GM19025 (cell line): ENCODE measurements at regions not wholly inside any gene's neighbourhood (a gene's known extent, or its start where the extent isn't known, plus 50 kb on each side); places are given as distances from the start of the nearest gene placed in this dataset.
"Not testable (repeated sequence)": the region's sequence is repeated elsewhere in the genome, so short reads cannot be mapped to it uniquely, and the experiment has no call there.

Experiments used
- ATAC-seq: cut with Tn5 transposase; IDR thresholded peaks from one replicate; pipeline ENCODE4 v1.9.1; 2021; ENCODE audit warnings: mild to moderate bottlenecking, low read depth, moderate library complexity; ENCODE audit not compliant: unreplicated experiment

- ATAC-seq: no peak
Measured at GRCh38 chr13:109410868-109411267, 375.5 kb downstream of the IRS2 start.

DNA sequence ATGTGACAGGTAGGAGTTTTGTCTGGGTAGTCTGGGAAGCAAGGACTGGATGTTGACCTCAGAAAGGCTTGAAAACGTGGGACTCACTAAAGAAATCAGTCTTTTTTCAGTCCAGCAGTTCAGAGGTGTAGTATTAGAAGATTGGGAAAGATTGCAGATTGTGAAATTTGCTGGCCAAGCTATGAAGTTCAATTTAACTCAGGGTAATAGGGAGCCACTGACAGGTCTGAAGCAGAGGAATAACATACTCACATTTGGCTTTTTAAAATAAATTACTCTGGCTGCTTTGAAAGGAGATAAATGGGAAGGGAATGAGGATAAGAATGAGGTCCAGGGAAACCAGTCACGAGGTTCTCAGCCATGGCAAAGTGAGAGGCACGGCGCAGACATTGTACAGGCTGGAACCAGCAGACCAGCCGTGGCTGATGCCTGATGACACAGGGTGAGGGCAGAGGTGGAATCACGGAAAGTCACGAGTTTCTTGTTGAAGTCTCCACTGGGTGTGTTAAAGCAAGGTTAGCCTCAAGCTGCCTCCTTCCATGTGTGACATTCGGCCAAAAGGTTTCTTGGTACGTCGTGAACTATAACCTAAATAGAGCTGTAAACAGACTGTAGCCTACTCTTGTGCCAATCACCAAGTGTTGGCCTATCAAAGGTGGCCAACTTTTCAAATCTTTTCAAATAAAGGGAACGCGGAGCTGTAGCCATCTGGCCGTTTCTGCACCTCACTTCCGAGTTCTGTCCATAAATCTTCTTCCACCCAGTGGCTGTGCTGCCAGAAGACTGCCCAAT lies 377.6 kb downstream of the IRS2 start:
- no peak for ATAC-seq

- ATAC-seq: no peak
Measured at GRCh38 chr13:109406376-109406992, 379.9 kb downstream of the IRS2 start.

DNA sequence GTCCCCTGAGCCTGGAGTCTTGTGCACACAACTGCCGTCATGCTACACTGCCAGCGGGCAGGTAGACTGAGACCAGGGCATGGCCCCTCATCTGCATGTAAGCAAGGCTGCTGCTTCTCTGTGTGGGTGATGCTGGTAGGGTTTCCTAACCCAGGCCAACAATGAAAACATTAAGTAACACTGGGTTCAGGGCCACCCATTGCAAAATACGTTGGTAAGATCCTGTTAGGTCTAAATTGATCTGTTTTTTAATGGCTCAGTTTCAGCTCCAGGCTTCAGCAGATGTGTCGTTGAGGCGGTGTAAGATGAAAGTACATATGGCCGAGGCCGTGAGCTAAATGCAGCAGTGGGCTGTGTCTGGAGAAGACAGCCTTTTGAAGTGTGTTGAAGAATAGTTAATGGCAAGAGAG lies 383.4 kb downstream of the IRS2 start:
- no peak for ATAC-seq

DNA sequence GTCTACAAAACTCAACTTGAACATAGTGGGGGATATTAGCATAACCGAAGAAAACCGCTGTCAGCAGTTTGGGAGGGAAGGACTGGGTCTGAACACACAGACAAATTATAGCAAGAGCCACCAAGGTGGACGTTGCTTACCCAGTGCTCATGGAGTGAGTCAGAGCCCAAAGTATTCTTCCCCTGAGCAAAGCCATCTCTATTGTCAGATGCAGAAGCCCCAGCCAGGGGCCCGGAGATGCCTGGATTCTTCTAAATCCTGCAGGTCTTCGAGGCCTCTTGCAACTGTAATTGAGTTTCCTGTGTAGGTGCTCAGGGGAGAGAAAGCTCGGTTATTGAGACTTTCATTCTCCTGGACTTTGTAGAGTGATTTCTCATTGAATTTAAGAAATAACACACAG lies 384.5 kb downstream of the IRS2 start:
- ATAC-seq: no peak

DNA sequence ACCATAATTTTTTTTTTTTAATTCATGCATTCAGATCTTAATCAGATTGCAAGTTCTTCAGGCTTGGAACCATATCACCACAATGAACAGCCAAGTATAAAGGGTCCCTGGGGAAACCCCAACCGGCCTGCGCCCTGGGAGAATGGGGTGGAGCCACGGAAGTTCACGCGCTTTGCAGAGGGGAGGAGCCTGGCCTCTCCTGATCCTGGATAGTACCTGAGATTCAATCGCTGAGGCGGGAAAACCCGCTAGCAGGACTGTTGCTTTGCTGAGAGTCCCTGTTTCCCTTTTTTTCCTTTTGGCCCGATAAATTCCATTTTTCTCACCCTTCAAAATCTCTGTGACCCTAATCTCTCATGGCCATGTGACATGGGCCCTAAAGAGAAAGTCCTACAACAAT lies 385.1 kb downstream of the IRS2 start:
- ATAC-seq: no peak

- no peak for ATAC-seq
Measured at GRCh38 chr13:109400624-109401257, 385.6 kb downstream of the IRS2 start.

DNA sequence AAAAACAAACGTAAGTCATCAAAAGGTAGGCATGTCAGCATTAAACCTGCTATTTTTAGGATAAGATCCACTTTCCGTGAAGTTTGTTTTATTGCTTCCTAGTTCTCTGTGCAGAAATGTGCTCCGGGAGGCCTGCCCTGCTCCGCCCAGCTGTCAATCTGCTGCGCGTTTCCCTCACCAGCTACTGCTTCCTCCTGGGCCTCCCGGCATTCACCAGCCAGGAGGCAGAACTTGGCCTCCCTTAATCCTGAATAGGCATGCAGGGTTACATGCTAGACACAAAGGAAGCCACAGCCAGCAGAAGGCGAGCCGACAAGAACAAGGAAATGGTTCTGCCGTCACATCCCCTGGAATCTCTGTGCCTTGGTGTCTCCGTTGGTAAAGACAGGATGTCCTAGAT lies 386.2 kb downstream of the IRS2 start:
- no peak for ATAC-seq

GRCh38 chr13:109398071-109398470 lies 388.3 kb downstream of the IRS2 start:
- not testable (repeated sequence) for ATAC-seq

- no peak for ATAC-seq
Measured at GRCh38 chr13:109397285-109397684, 389.1 kb downstream of the IRS2 start.

DNA sequence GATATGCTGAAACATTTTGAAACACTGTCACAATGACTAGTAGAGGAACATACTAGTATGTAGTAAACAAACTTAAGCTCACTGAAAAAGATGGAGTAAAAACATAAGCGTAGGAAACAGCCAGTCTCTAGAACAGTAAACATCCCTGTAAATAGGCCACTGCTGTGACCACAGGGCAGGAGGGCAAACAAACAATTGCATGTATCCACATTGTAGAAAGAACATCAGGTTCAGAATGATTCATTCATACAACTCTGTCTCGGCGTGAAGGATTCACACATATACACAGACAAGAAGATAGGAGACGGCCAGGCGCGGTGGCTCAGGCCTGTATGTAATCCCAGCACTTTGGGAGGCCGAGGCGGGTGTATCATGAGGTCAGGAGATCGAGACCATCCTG lies 390.1 kb downstream of the IRS2 start:
- no peak for ATAC-seq

DNA sequence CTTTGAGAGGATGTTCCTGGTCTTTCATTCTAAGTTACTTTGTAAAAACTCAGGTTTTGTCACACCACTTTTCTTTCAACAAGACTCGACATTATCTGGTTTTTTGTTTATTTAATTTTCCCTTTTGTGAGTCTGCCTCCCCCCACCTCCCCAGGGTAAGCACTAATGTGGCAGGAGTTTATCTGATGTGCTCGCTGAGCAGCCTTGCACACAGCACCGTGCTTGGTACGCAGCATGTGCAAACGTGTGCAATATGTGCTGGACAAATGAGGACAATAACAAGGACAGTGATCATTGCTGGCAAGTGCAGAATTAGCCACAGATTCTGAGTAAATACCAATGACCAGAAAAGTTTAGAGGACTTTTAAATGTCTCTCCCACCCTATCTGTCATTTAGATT lies 391.4 kb downstream of the IRS2 start:
- no peak for ATAC-seq

DNA sequence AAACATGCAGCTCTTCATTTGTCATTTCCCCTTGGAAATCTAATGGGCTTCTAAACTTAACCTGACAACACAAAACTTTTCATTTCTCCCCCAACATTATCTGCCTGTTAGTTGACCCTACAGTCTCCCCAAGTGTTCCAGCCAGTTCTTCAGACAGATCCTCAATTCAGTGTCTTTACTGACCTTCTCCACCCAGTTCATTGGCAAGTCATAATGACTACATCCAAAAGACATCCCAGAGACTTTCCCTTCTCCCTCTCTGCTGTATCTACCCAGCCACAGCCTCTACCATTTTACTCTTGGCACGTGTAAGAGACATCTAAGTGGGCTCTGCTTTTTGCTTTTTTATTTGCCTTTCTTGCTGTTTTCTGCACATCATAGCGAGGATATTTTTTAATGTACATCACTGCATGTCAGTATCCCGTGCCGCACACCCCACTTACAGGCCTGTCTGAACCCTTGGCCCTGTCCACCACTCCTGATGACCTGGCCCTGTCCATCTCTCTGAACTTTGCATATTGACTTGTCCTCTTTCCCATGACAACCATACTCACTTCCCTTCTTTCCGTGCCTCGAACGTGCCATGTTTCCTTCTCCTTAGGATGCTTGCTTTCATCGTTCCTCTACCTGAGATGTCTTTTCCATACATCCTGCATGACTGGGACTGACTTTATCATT lies 391.9 kb downstream of the IRS2 start:
- ATAC-seq: no peak

DNA sequence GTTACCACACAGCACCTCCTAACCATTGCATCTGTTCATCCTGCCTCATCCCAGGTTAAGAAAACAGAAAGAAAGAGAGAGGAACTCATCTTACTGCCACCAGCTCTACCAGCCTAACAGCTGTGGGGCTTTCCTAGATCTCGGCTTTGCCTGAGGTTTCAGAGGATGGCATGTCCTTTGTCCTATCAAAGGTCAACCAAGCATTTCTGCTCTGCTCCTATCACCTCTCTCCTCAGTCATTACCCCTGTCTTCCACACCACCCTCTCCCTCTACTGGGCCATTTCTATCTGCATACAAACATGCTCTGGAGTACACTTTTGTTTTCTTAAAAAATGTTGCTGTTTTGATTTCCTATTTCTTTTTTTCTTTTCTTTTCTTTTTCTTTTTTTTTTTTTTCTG lies 393.3 kb downstream of the IRS2 start:
- no peak for ATAC-seq

GRCh38 chr13:109390391-109390790 lies 396.0 kb downstream of the IRS2 start:
- ATAC-seq: no peak

DNA sequence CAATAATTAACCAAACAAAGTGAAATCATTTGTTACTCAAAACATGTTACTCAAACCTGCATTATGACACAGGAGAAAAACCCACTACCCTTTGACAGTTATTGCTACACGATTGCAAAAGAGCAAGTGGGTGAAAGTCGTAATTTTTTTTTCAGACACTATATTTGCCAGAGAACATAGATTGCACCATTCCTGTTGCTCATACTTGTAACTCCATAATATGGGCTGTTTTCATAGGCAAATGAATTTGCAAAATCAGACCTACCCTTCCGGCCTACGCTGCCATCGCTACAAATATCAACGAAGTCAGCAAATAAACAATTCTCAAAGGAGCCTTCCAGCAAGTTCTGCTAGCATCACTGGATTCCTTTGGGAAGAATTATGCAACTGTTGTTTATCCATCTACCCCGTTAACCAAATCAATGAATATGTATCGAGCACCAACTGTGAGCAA lies 396.5 kb downstream of the IRS2 start:
- ATAC-seq: no peak

GRCh38 chr13:109389456-109389855 lies 396.9 kb downstream of the IRS2 start:
- no peak for ATAC-seq

GRCh38 chr13:109387471-109387870 lies 398.9 kb downstream of the IRS2 start:
- no peak for ATAC-seq

DNA sequence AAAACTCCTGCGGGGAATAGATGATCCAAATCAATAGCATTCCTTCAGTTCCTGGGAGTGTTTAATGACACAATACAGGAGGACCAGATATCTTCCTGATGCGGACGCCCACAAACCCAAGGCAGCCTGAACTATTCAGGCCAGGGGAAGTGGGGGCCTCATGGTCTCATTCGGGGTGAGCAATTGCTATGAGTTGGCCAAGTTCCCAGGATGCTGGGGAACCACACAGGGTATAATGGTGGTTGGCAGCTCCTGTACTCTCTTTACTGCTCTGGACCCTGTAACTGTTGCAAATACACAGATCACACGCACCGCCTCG lies 401.2 kb downstream of the IRS2 start:
- no peak for ATAC-seq

- no peak for ATAC-seq
Measured at GRCh38 chr13:109384491-109385241, 401.7 kb downstream of the IRS2 start.

GRCh38 chr13:109383683-109384082 lies 402.7 kb downstream of the IRS2 start:
- ATAC-seq: no peak
